ENCODE measurements at regions not wholly inside any gene's neighbourhood (a gene's known extent, or its start where the extent isn't known, plus 50 kb on each side); places are given as distances from the start of the nearest gene placed in this dataset.
A peak's percentile ranks its signal among the peaks of the same experiment; 100 is the strongest.

- TF ChIP-seq HNF4A (conservative IDR thresholded peaks at IDR 0.05) (peak in 1 of 2 donors; percentile 52), RAD21 (IDR thresholded peaks at IDR 0.05) (peak in 1 of 2 donors; percentile 6), NR2F2 (IDR thresholded peaks at IDR 0.05) (no peak), RXRA (IDR thresholded peaks at IDR 0.05) (peak in 1 of 2 donors; percentile 19), ZBTB33 (IDR thresholded peaks at IDR 0.05) (no peak), FOXA2 (IDR thresholded peaks at IDR 0.05) (no peak), EGR1 (IDR thresholded peaks at IDR 0.05; ENCODE audit: low read depth in 2 of 2) (no peak), FOXA1 (IDR thresholded peaks at IDR 0.05) (no peak), JUND (IDR thresholded peaks at IDR 0.05) (no peak), YY1 (IDR thresholded peaks at IDR 0.05) (no peak), TAF1 (conservative IDR thresholded peaks at IDR 0.05) (no peak)
- TF ChIP-seq, protein P1, sequence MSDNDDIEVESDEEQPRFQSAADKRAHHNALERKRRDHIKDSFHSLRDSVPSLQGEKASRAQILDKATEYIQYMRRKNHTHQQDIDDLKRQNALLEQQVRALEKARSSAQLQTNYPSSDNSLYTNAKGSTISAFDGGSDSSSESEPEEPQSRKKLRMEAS (IDR thresholded peaks at IDR 0.05), result no peak
- 41% methylated on average over 2 of the region's 2 CpGs for WGBS
- no peak overlapping the region for H3K27ac ChIP-seq (ENCODE audit: low read depth in 1 of 2, low read length in 2 of 2)
- no peak for DNase-seq (ENCODE audit: low spot score)
- no peak overlapping the region for H3K4me3 ChIP-seq (ENCODE audit: low read depth in 1 of 3, low read length in 3 of 3)
- H3K36me3 ChIP-seq (ENCODE audit: control insufficient read depth in 4 of 4, insufficient read depth in 3 of 4, low read depth in 1 of 4, low read length in 3 of 4), result no peaks in the 10 kb centered on the region
- H3K27me3 ChIP-seq (ENCODE audit: control insufficient read depth in 4 of 4, insufficient read depth in 4 of 4, low read length in 3 of 4), result no peaks in the 10 kb centered on the region
- H3K9me3 ChIP-seq (ENCODE audit: control insufficient read depth in 4 of 4, low read length in 3 of 4), result no peaks in the 10 kb centered on the region
- no peak overlapping the region for H3K9ac ChIP-seq (ENCODE audit: low read depth in 1 of 2, low read length in 2 of 2)
- H3K4me1 ChIP-seq (ENCODE audit: control insufficient read depth in 4 of 4, insufficient read depth in 4 of 4, low read length in 3 of 4), result peaks cover 0 to 6% (median 6%) of the 10 kb centered on the region in 4 donors
These were observed 931.6 kb upstream of the GOT2 start for GRCh38 chr16:59665618-59666220.

DNA sequence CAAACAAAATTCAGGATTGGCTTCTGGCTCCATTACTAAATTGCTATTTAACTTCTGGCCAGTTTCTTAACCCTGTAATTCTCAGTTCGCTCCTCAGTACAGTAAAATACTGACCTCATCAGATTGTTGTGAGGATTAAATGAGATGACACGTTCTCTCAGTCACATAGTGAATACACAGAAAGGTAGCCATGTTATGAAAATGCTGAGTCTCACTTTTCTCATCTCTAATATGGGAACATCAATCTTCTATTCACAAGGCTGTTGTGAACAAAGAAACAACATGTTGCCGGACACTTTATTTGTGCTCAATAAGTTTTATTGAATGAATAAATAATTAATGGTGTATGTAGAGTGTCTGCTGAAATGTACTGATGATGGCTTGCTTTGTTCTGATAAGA, 924.5 kb upstream of the GOT2 start:
- no peaks in the 10 kb centered on the region for H3K27me3 ChIP-seq (ENCODE audit: control insufficient read depth in 4 of 4, insufficient read depth in 4 of 4, low read length in 3 of 4)
- no peak overlapping the region for H3K9ac ChIP-seq (ENCODE audit: low read depth in 1 of 2, low read length in 2 of 2)
- TF ChIP-seq FOXA1 (IDR thresholded peaks at IDR 0.05) (no peak), SP1 (IDR thresholded peaks at IDR 0.05) (no peak), GABPA (IDR thresholded peaks at IDR 0.05 in 1 of 2, conservative IDR thresholded peaks at IDR 0.05 in 1 of 2) (no peak), EGR1 (IDR thresholded peaks at IDR 0.05; ENCODE audit: low read depth in 2 of 2) (no peak), YY1 (IDR thresholded peaks at IDR 0.05) (no peak), JUND (IDR thresholded peaks at IDR 0.05) (no peak), FOXA2 (IDR thresholded peaks at IDR 0.05) (no peak), RAD21 (IDR thresholded peaks at IDR 0.05) (no peak)
- TF ChIP-seq, protein P1 (IDR thresholded peaks at IDR 0.05), result no peak
- 72% methylated on average over 3 of the region's 3 CpGs for whole genome bisulfite sequencing
- H3K4me3 ChIP-seq (ENCODE audit: low read depth in 1 of 3, low read length in 3 of 3), result no peak overlapping the region
- H3K4me1 ChIP-seq (ENCODE audit: control insufficient read depth in 4 of 4, insufficient read depth in 4 of 4, low read length in 3 of 4), result no peaks in the 10 kb centered on the region
- no peaks in the 10 kb centered on the region for H3K36me3 ChIP-seq (ENCODE audit: control insufficient read depth in 4 of 4, insufficient read depth in 3 of 4, low read depth in 1 of 4, low read length in 3 of 4)
- H3K9me3 ChIP-seq (ENCODE audit: control insufficient read depth in 4 of 4, low read length in 3 of 4), result no peaks in the 10 kb centered on the region
- H3K27ac ChIP-seq (ENCODE audit: low read depth in 1 of 2, low read length in 2 of 2), result no peak overlapping the region
- no peak for DNase-seq (ENCODE audit: low spot score)

- 67% methylated on average over 2 of the region's 2 CpGs for WGBS
- Histone ChIP-seq H3K9ac (ENCODE audit: low read depth in 1 of 2, low read length in 2 of 2) (no peak overlapping the region), H3K27ac (ENCODE audit: low read depth in 1 of 2, low read length in 2 of 2) (no peak overlapping the region), H3K9me3 (ENCODE audit: control insufficient read depth in 4 of 4, low read length in 3 of 4) (no peaks in the 10 kb centered on the region), H3K4me1 (ENCODE audit: control insufficient read depth in 4 of 4, insufficient read depth in 4 of 4, low read length in 3 of 4) (no peaks in the 10 kb centered on the region), H3K36me3 (ENCODE audit: control insufficient read depth in 4 of 4, insufficient read depth in 3 of 4, low read depth in 1 of 4, low read length in 3 of 4) (no peaks in the 10 kb centered on the region), H3K27me3 (ENCODE audit: control insufficient read depth in 4 of 4, insufficient read depth in 4 of 4, low read length in 3 of 4) (no peaks in the 10 kb centered on the region), H3K4me3 (ENCODE audit: low read depth in 1 of 3, low read length in 3 of 3) (no peak overlapping the region)
- no peak for DNase-seq (ENCODE audit: low spot score)
- TF ChIP-seq JUND (IDR thresholded peaks at IDR 0.05), result no peak
- TF ChIP-seq, protein P2, sequence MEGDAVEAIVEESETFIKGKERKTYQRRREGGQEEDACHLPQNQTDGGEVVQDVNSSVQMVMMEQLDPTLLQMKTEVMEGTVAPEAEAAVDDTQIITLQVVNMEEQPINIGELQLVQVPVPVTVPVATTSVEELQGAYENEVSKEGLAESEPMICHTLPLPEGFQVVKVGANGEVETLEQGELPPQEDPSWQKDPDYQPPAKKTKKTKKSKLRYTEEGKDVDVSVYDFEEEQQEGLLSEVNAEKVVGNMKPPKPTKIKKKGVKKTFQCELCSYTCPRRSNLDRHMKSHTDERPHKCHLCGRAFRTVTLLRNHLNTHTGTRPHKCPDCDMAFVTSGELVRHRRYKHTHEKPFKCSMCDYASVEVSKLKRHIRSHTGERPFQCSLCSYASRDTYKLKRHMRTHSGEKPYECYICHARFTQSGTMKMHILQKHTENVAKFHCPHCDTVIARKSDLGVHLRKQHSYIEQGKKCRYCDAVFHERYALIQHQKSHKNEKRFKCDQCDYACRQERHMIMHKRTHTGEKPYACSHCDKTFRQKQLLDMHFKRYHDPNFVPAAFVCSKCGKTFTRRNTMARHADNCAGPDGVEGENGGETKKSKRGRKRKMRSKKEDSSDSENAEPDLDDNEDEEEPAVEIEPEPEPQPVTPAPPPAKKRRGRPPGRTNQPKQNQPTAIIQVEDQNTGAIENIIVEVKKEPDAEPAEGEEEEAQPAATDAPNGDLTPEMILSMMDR (IDR thresholded peaks at IDR 0.05; ENCODE audit: low read depth, low read length, missing input control), result no peak
These were observed 920.9 kb upstream of the GOT2 start for GRCh38 chr16:59655031-59655430.

Data from liver (tissue), 8 donors.